Cerebellar cortex (tissue), 1 donor: ENCODE measurements at regions not wholly inside any gene's neighbourhood (a gene's known extent, or its start where the extent isn't known, plus 50 kb on each side); places are given as distances from the start of the nearest gene placed in this dataset.
"Not testable (repeated sequence)": the region's sequence is repeated elsewhere in the genome, so short reads cannot be mapped to it uniquely, and the experiment has no call there.

Experiments
- DNase-seq: peaks from one replicate; pipeline ENCODE4 v3.0.0-alpha.2; 2015; ENCODE audit warnings: low spot score

DNA sequence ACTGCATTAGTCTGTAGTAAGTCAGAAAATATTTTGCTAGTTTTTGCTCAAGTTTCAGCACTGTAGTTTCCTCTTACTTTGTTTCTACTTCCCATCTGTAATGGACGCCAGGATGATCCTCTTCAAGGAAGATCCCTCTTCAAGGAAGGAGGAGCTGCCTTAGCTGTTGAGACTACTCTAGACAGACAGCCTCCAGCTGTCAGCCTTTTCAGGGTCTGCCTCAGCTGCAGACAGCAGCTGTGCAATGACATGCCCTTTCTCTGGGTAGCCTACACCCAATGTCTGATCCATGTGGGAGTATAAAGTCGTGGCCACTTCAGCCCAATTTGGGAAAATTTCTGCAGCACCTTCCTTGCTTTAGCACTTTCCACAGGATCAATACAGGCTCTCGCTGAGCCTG lies 281.0 kb upstream of the MAOA start:
- DNase-seq = no peak

DNA sequence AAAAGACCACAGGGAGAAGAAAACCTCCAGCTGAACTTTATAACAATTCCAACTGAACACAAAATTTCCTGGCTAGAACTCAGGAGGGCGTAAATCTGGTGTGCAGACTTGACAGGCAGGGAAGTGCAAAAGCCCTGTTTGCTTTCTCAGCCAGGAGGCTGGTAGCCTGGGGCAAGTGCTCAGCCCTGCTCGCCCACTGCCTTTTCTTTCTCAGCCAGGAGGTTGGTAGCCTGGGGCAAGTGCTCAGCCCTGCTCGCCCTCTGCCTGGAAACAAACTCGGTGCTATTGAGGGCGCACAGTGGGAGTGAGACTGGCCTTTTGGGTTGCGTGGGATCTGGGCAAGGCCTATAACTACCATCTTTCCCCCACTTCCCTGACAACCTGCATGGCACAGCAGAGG lies 275.4 kb upstream of the MAOA start:
- no peak for DNase-seq

DNA sequence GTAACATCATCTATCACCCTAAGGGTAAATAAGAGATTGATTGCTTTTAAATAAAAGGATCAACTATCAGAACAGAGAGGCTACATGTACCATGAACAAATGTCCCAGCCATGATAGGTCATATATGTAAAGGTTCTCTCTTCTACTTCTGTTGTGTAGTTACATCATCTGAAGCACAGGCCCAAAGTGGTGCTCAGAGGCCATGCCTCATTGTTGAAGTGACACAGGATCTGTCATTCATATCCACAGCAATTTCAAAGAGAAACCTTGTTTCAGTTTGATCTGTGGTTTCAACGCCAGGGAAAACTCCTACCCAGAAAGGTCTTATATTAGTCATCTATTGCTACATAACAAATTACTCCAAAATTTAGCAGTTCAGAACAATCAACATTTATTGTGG lies 269.2 kb upstream of the MAOA start:
- DNase-seq = no peak

DNA sequence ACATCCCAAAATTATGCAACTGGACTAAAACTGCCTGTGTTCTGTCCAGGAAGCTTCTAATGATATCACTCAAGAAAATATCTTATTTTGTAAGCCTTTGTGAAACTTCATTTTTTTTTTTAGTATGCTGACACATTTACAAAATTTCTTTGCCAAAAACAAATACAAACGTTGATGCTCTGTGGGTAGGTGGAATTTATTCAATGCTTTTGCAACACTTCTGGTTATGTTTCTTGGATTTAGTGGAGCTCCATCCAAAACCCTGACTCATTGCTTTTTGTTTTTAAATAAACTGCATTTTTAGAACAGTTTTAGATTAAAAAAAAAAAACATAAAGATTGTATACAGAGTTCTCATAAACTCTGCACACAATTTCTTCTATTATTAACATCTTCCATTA lies 250.9 kb upstream of the MAOA start:
- DNase-seq = no peak

DNA sequence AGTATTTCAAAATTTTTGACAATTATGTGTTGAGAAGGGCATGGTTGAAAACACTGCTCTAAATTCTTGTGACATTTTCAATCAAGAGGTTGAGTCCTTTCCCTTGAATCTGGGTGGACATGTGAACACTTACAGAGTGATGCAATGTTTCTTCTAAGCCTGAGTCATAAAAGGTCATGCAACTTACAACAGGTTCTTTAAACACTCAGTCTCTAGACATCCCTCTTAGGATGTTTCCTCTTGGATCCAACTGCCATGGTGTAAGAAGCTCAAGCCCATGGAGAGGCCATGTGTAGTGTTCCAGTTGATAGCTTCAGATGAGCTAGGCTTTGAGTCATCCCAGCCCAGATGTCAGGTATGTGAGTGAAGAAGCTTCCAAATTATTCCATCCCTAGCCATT lies 232.2 kb upstream of the MAOA start:
- no peak for DNase-seq

DNA sequence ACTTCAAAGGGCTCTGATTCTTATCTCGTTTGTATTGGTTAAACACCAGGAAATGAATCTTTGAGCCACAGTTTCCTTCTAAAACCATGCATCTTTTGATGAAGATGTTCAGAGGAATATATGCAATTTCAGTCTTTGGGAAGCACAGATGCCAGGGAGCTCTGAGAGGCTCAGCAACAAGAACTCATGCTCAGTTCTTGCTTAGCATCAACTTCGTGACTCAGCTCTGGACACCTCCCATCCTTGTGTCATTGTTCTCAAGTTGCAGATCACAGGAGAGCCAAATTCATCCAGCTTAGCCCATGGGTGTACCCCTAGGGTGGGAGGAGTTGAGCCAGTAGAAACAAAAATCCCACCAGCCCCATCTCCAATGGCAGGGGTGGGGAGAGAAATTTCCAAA lies 219.6 kb upstream of the MAOA start:
- no peak for DNase-seq

DNA sequence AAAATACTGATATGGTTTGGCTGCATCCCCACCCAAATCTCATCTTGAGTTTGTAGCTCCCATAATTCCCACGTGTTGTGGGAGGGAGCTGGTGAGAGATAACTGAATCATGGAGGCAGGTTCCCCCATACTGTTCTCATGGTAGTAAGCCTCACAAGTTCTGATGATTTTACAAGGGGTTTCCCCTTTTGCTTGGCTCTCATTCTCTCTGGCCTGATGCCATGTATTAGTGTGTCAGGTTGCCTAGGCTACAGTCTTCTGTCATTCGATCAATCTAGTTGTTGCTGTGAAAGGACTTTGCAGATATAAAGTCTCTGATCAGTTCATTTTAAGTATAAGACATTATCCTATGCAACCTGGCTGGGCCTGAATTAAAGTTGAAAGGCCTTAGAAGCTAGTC lies 209.3 kb upstream of the MAOA start:
- no peak for DNase-seq

DNA sequence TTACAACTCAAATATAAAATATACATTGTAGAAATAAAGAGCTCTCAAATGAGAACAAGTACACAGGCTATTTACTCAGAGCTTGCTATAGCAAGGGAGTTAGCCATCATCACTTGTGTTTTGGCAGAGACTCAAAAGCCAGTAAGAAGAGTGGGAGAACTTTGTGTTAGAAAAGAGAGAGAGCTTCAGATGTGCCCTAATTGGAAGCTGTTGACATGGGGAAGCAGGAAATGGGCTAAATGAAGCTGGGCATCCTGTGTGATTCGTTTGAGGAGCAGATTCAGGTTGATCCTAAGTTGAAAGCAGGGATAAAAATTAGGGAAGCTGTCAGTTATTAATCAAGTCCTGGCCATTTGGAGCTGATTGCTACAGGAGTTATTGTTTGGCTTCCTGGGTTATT lies 207.4 kb upstream of the MAOA start:
- no peak for DNase-seq

DNA sequence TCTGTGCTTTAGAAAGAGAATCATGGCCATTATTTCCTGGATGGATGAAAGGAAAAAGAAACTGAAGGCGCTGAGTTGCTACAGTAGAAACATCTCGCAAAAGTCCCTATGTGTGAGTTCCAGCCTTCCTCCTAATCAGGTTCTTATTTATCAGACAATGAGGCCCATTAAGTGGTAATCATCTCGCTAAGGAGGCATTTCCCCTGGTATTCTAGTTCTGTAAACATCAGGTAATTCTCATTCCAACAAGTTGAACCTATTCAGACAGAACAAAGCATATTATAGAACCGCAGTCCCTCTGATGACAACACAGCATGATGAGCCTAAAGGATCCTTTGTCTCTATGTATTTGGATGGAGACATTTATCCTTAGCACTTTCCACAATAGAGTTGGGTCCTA lies 205.7 kb upstream of the MAOA start:
- DNase-seq = no peak

DNA sequence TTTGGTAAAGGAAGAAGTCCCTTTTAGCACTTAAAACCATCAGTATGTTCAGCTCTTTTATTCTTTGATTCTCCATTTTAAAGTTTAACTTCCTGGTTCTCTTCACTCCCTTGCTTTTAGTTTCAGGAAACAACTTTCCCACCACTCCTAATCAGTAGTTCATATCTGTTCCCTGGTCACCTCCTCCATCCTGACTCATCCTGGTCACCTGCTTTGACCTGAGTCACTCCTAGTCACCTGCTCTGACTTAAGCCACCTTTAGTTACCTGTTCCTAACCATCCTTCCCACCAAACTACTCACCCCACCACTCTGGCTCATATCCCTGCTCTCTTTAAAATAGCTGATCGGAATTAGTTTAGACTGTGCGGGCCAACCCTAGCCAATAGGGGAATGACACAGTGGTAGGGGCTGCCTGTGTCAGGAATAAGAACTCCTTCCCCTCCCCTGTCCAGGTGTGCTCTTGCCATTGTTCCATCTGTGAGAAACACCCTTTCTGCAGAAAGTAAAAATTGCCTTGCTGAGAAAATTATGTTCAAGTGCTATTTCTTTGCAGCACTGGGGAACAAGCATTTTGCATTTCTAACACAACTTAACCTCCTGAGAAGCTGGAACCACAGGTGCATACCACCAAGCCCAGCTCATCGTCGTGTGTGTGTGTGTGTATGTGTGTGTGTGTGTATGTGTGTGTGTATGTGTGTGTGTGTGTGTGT lies 204.0 kb upstream of the MAOA start:
- not testable (repeated sequence) for DNase-seq

DNA sequence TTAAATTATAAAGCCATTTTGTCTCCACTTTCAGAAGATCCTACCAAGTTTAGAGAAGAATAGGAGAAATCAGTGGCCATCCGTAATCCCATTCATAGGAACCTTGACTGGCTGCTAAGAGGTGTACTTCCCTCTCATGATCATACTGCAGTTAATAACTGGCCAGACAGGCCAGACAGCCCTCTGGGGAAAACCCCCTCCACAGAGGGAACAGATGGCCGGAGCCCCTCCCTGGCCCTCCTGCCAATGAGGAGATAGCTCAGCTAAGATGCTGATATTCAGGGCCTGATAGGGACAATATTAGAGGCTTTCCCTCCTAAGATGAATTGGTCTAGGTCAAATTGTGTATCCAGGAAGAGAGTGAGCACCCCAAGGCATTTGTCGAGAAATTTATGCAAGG lies 200.0 kb upstream of the MAOA start:
- DNase-seq = no peak

DNA sequence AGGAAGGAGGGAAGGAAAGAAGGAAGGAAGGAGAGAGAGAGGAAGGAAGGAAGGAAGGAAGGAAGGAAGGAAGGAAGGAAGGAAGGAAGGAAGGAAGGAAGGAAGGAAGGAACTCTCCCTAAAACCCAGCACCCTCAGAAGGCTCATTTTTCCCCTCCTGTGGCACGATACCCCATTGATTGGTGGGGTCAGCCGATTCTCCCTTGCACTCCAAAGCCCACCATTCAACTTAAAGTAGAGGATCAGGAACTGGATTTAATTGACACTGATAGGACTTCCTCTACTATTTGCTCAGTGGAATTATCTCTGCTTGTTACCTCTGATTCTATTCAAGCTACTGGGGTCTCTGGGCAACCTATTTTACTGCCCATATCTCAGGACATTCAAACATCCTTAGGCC lies 199.2 kb upstream of the MAOA start:
- no peak for DNase-seq

DNA sequence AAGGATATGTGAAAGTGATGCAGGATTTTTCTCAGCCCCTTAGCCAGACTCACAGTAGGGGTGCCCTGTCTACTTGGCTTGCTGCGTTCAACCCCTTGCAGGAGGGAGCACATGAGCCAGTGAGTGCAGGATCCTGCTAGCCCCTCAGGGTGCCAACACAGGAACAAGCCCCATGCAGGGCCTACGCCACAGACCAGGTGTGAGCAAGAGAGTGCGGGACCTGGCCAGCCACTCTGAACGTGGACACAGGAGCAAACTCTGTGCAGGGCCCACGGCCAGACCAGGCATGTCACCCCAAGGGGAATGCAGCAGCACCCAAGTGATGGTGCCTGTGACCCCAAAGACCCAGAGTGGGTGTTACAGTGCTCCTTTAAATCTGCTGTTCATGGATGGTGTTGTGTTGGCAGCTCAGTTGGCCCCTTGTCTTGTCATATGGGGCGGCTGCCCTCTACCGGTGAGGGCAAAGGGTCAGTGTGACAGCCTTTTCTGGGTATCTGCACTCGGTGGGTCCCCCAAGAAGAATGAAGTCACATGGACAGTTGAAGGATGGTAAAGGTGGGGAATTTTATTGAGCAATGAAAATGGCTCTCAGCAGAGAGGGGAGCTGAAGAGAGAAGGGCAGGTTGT lies 188.4 kb upstream of the MAOA start:
- no peak for DNase-seq

DNA sequence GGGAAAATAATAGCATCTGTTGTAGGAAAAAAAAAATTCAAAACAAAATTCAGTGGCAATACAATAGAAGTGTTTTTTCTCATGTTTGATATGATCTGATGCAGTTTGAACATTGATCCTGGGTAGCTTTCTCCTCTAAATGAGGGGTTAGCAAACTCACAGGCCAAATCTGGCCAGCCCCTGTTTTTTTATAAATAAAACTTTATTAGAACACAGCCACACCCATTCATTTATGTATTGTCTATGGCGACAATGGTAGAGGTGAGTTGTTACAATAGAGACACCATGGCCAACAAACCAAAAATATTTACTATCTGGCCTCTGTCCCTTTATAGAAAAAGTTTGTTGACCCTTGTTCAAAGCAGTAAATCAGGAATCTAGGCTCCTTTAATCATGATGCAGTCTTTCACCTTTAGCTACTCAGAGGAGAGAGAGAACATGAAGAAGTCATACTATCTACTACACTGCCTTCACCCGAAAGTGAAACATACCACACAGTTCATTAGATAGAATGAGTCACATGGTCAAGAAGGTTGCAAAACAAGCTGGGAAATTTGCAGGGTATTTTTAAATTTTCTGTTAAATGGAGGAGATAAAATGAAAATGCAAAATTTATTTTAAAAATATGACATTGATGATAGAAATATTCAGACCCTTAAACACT lies 186.6 kb upstream of the MAOA start:
- DNase-seq = no peak

DNA sequence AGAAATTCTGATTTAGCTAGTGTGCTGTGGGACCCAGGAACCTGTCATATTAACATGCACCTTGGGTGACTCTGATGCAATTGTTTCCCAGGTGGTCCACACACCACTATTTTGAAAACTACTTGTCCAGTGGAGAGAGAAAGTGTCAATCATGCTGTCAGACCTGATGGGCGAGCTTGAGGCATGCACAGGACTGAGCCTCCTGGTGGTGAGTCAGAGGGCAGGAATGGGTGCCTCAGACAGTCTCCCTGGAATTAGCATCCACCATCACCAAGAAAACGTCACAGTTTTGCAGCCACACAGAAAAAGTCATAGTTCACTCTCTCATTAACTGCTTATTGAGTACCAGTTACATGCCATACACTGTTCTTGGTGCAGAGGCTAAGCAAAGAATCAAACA lies 181.8 kb upstream of the MAOA start:
- DNase-seq = no peak

DNA sequence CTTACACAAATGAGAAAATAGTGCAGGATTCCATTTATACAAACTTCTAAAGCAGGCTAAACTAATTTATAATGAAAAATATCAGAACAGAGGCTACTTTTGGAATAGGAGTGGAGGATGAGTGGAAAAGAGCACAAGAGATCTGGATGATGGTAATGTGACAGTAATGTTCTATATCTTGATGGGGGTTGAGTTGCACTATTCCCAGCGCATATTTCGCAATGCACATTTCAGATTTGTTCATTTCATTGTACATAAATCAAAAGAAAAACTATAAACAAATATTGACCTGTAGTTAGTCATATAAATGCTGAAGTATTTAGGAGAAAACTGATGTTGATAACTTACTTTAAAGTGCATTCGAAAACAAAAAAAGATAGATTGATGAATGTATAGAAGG lies 177.0 kb upstream of the MAOA start:
- no peak for DNase-seq

DNA sequence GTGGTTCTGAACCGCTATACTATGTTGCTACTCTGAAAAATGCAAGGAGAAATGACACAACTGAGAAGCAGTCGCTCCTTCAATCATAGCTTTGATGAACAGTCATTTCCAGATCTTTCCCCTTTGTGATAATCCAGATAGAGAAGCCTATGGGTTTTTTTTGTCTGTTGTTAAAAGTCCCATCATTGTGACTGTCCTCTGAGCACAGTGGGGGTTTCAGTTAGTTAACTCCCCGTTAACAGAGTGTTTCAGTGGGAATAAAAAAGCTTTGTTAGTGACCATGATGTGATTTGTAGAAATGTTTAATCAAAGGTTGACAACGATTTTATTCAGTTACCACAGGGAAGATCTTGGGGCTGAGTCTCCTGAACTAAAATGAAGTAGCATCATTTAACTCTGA lies 176.2 kb upstream of the MAOA start:
- no peak for DNase-seq

DNA sequence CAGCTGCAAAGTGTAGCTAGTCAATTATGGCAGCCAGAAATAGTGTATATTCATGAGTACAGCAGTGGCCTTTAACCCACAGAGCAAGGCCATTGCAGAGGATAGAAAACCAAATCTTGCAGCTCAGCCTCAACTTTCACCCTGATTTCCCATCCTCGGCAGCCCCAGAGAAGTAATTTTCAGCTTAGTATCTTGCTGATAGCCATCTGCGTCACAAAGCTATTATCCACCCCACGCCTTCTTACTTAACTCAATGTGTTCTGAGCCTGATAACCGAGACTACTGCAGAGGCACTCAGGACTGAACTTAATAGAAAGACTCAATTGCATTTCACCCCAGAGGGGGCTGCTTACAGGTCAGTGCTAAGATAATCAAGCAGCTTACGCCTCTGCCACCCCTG lies 174.5 kb upstream of the MAOA start:
- DNase-seq = no peak

DNA sequence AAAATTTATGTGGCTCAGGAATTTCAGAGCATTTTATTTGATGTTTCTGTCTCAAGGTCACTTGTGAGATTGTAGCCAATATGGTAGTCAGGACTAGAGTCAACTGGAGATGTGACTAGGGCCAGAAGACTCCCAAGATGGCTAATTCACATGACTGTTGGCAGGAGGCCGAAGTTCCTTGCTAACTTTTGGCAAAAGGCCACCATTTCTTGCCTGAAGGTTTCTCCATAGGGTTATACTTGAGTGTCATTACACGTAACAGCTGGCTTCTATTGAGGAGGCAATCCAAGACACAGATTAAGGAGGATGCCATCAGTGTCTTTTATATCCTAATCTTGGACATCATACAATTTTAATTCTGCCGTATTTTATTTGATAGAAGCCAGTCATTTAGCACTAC lies 162.3 kb upstream of the MAOA start:
- DNase-seq = no peak

DNA sequence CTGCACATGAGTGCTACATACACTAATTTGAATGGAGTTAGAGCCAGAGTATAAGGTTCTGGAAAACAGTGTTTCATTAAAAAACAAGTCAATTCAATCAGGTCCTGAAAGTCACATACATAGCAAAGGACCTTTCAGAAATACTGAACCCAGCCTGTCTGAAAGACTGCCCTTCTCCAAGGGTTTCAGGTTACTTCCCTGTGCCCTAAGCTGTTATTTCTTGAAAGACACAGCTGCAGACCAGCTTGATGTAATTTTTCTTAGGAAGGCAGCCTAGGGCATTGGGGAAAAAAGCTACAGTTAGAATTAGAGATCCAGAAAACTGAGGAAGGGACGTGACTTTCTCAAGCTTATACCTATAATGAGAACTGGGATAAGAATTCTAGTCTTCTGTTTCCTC lies 155.9 kb upstream of the MAOA start:
- no peak for DNase-seq

DNA sequence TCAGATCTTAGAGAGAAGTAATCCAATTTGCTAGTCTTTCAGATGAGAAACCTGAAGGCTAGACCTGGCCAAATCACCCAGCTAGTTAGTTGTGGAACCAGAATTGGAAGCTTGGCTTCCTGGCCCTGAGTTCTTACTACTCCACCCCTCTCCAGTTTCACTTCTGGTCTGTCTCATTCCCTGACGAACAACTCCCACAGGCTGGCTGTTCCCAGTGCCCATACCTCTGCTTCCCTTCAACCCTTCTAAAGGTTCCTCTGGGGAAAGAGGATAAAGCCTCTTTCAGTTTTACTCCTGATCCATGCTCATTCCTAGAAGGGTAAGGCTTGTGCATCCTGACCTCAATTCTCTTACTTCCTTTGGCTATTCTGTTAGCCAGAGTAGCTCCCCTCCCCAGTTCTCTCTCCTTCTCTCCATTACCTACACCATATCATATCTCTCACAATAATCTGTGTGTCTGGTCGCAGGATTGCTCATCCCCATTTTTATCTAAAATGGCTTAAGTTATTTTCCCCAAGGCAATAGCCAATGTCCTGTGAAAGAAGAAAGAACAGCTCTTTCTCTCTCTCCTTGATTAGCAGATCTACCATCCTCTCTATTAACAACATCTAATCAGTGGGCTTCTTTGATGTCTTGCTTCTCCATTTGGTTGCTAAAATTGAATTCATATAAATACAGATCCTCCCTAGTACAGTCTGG lies 155.0 kb upstream of the MAOA start:
- DNase-seq = no peak

DNA sequence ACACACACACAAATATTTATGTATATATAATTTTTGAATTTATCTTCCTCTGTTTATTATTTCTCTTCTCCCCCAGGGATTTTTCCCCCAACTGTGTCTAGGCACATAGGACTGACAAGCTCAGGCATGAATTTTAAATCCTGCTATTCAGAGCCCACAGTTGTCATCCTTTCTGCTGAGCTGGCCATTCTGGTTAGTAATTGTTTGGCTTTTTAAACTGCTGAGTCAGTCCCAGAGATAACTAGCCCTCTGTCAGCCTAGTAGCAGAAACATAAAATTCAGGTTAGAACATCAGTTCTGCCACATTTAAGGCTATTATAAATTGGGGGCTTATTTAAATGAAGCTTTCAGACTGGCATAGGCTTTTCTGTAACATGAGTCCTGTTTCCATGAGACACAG lies 151.7 kb upstream of the MAOA start:
- no peak for DNase-seq

DNA sequence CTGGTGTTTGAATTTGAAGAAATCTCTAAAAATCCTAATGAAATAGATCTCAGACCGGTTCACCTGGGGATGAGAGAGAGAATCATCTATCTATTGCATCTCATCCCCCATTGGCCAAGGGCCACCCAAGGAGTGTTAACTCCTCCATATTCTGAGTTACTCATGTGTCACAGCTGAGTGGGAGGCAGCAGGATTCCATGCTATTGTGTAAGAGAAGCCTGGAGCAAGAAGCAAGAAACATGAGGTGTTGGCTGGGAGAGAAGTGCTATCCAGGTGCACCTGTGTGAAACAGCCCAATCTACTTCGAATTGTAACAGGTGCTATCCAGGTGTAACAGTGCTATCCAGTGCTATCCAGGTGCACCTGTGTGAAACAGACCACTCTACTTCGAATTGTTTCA lies 150.3 kb upstream of the MAOA start:
- DNase-seq = no peak
